ENCODE measurements at regions not wholly inside any gene's neighbourhood (a gene's known extent, or its start where the extent isn't known, plus 50 kb on each side); places are given as distances from the start of the nearest gene placed in this dataset.

DNA sequence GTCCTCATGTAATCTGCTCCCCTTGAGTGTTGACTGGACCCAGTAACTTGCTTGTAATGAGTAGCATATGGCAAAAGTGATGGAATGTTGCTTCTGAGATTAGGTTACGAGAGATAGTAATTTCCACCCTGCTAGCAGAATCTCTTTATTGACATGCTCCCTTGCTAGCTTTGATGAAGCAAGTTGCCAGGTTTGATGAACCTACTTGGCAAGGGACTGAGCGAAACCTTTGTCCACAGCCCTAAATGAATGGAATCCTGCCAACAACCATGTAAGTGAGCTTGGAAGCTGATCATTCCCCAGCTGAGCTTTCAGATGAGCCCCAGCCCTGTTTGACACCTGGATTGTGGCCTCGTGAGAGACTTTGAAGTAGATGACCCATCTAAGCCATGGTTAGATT lies 120.8 kb upstream of the PLXNC1 start:
- no peak for DNase-seq (ENCODE audit: low spot score)

DNA sequence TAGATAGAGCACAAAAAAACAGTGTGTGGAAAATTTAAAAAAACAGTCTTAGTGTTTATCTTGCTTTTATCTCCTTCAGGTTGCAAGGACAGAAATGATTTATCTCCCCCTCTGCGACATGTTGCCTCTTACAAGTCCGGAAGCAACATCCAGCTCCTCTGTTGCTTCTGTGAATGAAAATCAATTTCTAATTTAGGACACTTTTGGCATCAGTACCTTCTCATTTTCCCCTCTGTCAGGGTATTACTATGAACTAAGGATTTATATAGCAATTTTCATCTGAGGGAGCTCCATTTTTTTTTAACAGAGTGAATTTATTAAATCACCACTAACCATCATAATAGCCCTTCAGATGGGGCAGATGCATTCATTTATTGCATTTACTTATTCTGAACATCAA lies 116.6 kb upstream of the PLXNC1 start:
- no peak for DNase-seq (ENCODE audit: low spot score)

DNA sequence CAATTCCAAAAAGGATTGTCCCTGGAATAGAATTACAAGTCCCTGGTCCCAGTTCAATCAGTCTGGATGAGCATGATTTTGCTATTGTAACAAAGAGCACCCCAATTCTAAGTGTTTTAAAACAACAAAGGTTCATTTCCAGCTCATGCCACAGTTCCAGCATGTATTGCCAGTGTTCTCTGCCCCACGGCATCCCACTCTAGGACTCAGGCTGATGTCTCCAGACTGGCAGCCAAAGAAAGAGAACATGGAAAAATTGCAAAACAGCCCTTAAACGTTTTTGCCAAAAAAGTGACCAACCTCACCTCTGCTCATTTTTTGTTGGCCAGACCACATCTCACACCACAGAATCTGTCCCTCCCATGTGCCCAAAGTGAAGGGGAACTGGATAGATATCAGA lies 116.0 kb upstream of the PLXNC1 start:
- no peak for DNase-seq (ENCODE audit: low spot score)

DNA sequence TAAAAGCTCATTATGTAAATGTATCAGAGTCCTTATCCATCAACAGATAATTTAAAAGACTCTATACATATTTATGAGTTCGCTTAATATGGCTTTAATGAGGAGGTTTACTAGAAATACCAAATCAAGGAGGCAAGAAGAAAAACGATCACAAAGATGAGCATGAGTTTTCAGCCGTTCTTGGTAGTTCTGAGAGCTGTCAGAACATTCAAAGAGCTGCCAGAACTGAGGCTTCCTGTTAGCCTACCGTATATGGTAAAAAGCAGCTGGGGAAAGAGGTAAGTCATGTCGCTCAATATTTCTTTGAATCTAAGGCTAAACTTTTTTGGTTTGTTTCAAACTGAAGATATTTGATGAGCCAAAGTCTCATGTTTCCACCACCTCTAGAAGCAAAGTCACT lies 115.3 kb upstream of the PLXNC1 start:
- DNase-seq (ENCODE audit: low spot score): no peak

DNA sequence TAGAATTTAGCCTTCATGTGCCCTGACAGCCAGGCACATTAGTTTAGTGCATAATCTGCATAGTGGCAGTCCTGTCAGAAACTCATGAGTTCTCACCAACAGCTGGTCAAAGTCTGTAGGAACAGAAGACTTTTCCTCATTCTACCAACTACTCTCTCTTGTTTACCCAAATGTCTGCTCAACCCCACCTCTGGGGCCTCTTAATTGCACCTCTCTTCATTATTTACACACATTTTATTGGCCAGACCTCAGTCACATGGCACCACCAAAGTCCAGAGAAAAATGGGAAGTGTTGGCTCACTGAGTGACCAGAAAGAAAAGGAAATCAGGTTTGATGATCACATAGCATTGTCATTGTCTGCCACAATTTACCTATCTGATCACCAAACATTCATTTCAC lies 114.6 kb upstream of the PLXNC1 start:
- DNase-seq (ENCODE audit: low spot score): no peak

DNA sequence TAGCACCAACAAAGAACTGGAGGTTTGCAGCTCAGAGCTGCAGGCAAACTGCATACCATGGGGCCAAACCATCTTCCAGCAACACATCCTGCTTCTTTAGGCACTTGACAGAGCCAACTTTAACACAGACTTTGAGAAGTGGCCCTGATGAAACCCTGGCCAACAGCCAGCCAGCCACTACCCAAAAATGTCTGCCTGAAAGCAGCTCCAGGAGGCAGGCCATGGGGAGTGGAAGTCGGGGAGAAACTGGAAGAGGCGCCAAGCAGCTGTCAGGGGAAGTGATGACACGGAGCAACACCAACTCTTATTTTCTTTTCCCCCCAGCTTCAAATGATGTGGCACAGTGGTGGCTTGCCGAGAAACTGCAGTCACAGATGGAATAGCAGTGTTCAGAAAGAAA lies 110.9 kb upstream of the PLXNC1 start:
- DNase-seq (ENCODE audit: low spot score): no peak

DNA sequence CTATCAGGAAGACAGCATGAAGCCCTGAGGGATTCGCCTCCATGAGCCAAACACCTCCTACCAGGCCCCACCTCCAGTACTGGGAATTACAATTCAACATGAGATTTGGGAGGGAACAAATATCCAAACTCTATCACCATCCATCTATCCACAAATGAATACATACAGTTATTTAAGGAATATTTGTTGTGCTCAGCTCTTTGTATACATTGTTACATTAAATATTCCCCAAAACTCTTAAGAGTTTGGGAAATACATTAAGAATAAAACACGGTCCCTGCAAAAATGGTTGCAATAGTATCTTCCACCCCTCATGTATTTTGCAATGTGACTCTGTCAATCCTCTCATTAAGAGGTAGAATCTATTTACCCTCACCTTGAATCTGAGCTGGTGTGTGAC lies 109.8 kb upstream of the PLXNC1 start:
- no peak for DNase-seq (ENCODE audit: low spot score)

DNA sequence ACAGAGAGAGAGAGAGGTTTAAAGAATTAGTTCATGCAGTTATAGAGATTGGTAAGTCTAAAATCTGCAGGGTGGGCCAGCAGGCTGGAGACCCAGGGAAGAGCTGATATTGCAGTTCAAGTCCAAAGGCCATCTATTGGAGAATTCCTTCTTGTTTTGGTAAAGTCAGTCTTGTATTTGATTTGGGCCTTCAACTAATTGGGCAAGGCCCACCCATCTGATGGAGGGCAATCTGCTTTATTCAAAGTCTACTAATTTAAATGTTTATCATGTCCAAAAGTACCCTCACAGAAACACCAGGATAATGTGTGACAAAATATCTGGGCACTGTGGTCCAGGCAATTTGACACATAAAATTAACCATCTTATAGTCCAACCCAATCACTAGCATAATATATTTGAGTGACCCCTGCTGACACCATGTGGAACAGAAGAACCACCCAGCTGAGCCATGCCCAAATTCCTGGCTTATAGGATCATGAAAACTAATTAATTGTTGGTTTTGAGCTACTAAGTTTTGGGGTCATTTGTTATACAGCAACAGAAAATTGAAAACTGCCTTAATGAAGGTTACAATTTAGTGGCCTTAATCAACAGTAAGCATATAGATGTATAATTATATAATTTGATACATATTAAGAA lies 109.1 kb upstream of the PLXNC1 start:
- no peak for DNase-seq (ENCODE audit: low spot score)

DNA sequence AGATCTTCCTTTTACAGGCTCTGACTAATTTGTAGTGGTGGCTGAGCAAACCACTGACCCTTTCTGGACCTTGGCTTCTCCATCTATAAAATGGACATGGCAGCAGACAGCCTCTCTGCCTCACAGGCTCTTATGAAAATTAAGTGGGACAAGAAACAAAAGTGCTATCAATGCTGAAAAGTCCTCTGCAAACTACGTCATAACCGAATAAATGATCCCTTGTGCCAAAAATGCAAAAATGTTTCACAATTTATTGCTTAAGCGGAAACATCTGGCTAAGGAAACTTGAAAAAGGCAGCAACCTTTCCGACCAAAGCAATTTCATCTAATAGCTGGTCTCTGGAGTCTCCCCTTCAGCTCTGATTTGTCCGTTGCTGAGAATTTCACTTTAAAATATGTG lies 108.5 kb upstream of the PLXNC1 start:
- no peak for DNase-seq (ENCODE audit: low spot score)

DNA sequence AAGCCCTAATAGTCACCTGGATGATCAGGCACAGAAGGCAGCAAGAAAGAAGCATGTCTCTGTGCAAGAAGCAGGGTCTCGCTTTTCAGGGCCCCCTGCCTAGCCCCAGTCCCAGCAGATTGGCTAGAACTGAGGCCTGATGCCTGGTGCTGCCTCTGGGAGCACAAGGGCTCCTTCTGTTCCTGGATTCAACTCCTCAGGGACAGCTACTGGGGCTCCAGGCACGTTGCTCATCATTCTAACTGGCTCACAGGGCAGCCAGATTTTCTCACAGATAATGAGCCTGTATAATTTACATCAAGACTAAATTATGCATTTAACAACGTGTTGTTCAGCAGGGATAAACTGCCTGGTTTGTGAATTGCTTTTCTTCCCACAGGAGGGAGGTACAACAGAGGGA lies 106.5 kb upstream of the PLXNC1 start:
- no peak for DNase-seq (ENCODE audit: low spot score)

DNA sequence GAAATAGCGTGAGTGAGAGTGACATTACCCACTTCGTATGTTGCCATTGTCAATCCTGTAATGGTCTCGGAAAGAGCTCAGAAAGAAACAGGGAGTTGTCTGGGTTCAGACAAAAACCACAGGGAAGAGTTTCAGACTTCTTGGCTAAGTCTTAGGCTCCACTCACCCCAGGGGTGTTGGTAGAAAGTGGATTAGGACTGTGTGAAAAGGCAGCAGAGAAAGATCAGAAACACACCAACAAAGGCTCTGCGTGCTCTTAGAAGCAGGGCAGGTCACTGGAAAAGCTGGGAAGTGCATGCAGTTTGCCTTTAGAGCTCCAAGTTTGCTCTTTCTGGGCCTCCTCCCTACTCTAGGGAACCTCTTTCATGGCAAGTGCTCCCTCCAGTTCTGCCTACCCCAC lies 106.1 kb upstream of the PLXNC1 start:
- DNase-seq (ENCODE audit: low spot score): no peak

DNA sequence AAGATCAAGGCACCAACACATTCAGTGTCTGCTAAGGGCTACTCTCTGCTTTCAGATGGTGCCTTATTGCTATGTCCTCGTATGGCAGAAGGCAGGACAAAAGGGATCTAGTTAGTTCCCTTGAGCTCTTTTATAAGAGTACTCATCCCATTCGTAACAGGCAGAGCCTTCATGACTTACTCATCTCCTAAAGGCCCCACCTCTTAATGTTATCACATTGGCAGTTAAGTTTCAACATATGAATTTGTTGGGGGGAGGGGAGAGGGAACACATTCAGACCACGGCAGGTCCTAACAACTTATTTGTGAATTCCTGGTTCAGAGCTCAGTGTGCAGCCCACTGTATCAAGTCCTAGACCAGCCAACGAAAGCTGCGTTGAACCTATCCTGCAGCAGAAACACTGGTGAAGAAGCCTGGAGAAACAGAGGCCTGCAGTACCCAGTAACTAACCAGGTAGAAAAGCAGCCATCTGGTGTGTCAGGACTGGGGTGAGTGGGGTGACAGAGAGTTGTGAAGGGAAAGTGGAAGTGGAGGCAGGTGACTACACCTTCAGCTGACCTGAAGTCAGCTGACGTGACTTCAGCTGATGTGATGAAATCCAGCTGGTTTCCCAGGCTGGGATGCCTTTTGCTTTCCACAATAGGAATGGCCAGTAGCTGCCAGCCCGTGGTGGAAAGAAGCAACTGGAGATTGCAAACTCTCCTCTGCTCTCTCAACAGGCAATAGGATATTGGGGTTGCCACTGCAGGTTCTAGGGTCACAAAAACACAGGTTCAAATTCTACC lies 101.6 kb upstream of the PLXNC1 start:
- no peak for DNase-seq (ENCODE audit: low spot score)

DNA sequence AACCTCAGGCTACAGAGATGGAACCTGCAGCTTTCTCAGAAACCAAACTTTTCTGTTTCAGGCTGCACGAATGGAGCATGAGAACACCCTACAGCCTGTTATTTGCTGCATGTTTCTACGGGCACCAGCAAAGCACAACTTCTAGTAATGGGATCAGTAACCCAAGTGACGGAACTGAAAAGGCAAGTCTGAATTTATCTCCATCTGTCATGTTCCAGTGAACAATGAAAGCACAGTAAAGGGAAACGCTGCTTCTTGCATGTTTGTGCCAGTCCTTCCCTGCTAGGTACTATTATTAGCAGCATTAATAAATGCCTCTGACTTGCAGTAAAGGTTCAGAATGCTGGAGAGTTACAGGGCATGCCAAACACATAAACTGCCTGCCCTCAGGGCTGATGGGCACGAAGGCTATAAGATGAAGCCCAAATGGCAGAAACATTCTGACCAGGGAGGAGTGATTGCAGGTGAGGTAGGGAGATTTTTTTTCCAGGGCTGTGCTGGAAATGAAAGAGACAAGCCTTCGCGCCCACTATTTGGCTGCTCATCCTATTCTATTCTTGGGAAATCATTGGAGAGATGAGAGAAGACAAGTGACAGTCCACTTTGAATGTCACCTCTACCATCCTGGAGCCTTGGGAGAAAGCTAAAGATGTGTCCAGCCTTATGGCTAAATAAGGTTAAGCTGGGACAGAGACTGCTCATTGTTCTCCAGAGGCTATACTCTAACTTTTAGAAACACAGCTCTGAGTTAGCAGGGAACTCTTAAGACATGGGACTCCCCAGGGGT lies 100.4 kb upstream of the PLXNC1 start:
- peak; percentile 72 for DNase-seq (ENCODE audit: low spot score)

DNA sequence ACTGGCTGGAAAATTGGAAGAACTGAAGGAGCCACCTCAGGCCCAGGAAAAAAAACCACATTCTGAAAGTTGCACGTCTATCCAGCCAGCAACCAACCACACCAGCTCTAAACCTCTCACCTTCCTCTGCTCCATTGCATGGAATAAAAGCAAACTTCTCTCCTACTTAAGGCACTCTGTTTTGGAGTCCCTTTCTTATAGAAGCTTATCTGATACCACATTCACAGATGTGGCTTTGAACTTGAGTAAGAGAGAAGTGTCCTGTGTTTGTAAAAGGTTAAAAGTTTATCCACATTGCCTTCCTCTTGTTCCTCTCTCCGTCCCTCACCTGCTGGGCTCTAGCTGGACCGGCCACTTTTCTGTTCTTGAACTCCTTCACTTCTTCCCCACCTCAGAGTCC lies 99.6 kb upstream of the PLXNC1 start:
- DNase-seq (ENCODE audit: low spot score): no peak

DNA sequence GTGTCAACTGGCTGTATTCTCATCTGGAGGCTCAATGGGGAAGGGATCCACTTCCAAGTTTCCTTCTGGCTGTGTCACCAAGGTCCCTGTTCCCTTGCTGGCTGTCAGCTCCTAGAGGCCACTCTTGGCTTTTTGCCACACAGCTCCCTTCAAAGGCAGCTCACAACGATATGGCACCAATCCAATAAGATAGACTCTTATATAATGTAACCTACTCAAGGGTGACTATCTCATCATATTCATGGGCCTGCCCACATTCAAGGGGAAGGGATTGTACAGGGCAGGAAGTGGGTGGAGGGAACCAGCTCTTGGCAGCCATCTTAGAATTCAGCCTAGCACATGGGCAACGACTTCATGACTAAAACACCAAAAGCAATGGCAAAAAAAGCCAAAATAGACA lies 98.7 kb upstream of the PLXNC1 start:
- DNase-seq (ENCODE audit: low spot score): no peak

DNA sequence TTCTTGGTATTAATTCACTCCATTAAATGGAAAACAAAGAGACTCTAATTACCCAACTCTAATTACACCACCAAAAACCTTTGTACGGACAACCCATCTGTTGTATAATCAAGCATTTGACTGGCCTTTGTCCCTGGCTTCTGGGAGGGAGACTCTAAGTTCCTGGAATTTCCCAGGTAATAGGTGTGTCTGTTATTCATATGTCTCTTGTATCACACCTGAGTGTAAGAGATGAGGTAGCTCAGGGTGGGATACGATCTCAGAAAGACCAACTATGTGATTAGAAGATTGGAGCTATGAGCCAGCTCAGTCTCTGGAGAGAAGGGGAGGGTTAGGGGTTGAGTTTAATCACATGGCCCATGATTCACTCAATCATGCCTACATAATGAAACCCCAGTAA lies 94.7 kb upstream of the PLXNC1 start:
- no peak for DNase-seq (ENCODE audit: low spot score)

DNA sequence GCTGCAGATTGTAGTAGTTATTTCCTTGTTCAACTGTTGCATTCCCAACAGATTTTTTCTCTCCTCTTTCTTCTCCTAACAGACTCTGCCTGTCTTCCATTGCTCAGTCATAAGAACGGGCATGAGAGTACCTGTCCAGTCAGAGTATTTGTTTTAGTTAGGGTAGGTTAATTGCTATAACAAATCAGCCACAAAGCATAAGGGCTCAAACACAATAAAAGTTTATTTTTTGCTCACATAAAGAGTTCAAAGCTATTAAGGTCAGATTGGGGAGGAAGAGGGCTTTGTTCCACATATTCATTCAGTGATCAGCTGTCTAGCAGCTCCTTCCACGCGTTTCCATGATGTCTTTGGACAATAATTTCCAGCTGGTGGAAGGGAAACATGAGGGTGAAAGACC lies 92.8 kb upstream of the PLXNC1 start:
- no peak for DNase-seq (ENCODE audit: low spot score)

DNA sequence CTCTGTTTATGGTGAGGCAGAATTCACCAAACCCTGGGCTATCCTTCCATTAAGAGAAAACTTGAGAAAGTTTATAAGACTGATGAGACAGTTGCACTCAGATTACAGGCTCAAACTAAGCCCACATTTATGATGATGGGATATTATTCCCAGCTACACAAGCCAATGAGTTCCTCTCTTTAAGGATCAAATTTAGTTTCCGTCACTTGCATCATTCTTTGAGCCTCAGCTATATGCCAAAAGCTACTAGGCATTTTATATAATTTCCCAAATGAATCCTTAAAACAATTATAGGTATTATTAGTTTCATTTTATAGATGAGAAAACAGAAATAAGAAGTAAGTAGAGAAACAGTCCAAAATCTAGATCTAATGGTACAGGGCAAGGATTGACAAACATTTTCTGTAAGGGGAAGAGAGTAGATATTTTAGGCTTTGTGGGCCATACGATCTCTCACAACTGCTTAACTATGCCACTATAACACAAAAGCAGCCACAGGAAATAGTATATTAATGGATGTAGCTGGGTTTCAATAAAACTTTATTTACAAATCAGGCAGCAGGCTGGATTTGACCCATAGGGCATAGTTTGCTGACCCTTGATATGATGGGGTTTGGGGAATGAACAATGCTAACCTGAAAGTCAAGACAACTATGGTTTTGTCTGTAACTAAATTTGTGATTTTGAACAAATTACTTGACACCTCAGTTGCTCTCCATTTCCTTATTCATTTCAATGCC lies 91.8 kb upstream of the PLXNC1 start:
- DNase-seq (ENCODE audit: low spot score): no peak

DNA sequence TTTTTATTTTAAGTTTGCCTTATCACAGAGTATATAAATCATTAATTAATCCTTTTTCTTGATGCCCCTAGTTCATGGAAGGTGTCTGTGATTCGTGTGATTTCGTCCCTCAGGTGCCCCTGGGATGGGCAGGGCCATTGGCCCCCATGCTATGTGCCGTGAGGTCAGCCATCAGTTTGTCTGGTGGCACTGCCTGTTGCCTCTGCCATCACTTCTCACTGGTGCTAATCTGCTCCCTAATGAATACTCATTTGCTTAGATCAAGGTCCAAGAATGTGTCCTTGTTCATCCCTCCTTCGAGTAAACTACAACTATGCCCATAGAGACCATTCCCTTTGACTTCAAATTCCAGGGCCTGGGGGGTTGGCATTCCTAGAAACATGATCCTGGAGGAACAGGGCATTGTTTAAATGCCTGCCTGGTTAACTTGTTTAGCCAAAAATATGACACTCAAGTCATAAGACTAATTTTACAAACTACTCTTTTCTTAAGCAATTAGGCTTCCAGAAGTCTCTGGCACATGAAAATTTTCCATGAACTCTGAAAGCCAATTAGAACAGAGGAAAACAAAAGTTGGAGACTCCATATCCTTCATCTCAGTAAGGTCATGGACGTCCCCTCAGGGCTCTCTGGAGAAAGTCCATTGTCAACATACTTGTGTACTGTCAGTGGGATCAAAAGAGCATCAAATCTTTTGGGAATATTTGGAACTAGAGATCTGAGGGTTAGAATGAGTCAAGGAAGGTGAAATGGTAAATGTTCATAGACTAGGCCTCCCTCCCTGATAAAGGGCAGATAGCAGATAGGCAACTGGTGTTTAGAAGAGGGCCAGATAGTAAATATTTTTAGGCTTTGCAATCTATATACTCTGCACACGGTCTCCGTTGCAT lies 90.9 kb upstream of the PLXNC1 start:
- DNase-seq (ENCODE audit: low spot score): no peak

DNA sequence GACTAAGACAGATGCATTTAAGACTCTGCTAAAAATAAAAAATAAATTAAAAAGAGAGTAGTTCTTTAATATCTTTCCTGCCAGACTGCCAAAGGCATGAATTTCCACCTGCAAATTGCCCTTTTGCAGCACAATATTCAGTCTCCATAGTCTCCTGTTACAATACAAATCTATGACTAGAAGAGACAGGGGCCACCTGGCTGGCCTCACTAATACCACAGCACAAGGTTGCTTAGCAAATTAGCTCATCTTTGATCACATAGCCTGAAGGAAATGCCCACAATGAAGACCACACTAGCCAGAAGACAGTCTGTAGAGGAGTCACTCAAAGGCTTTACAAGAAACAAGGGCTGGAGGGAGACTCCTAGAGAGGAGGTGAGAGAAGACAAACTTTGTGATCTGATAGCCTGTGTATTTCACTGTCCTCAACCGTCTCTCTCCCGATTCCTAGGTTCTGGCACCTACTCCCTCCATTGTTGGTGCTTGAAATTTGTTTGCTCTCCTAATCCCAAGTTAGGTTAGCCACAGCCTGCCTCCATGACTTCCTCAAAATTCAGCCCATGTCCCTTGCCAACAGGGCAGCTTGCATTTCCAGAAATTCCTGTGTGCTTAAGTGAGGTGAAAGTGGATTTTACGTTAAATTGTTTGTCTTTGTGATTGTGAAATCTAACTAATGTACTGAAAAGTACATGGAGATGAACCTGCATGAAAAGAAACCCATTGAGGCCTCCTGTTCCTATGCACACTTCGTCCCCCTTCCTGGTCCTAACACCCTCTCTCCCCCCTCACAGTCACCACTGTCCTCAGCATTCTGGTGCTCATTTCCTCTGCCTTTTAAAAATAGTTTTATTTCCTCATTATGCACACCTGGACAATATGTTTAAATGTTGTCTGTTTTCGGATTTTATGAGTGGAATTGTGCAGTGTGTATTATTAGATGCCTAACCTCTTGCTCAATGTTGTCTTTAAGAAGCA lies 88.7 kb upstream of the PLXNC1 start:
- no peak for DNase-seq (ENCODE audit: low spot score)
